GM18520 (cell line): ENCODE measurements at regions not wholly inside any gene's neighbourhood (a gene's known extent, or its start where the extent isn't known, plus 50 kb on each side); places are given as distances from the start of the nearest gene placed in this dataset.
A peak's percentile ranks its signal among the peaks of the same experiment; 100 is the strongest.

Experiments used
- ATAC-seq: cut with Tn5 transposase; IDR thresholded peaks from one replicate; pipeline ENCODE4 v1.9.1; 2021; ENCODE audit not compliant: unreplicated experiment

- ATAC-seq: no peak
These were observed 1229.9 kb downstream of the MAT2B start for GRCh38 chr5:164735334-164735733.

GRCh38 chr5:164741376-164741775 is 1236.0 kb downstream of the MAT2B start:
- no peak for ATAC-seq

- peak; percentile 88 for ATAC-seq
These were observed 1236.6 kb downstream of the MAT2B start for GRCh38 chr5:164742025-164742424.

- ATAC-seq: no peak
These were observed 1241.3 kb downstream of the MAT2B start for GRCh38 chr5:164746723-164747122.

GRCh38 chr5:164747371-164747770 is 1242.0 kb downstream of the MAT2B start:
- ATAC-seq: no peak

- peak; percentile 79 for ATAC-seq
These were observed 1243.4 kb downstream of the MAT2B start for GRCh38 chr5:164748861-164749260.

GRCh38 chr5:164753434-164753833 is 1248.0 kb downstream of the MAT2B start:
- ATAC-seq: no peak

GRCh38 chr5:164763206-164763605 is 1257.8 kb downstream of the MAT2B start:
- no peak for ATAC-seq

GRCh38 chr5:164772122-164772521 is 1266.7 kb downstream of the MAT2B start:
- ATAC-seq: no peak

- no peak for ATAC-seq
These were observed 1278.8 kb downstream of the MAT2B start for GRCh38 chr5:164784230-164784629.

- ATAC-seq: no peak
These were observed 1292.7 kb downstream of the MAT2B start for GRCh38 chr5:164798110-164798509.

GRCh38 chr5:164799391-164799790 is 1294.0 kb downstream of the MAT2B start:
- ATAC-seq: no peak

- no peak for ATAC-seq
These were observed 1296.5 kb downstream of the MAT2B start for GRCh38 chr5:164801910-164802309.

- ATAC-seq: no peak
These were observed 1304.4 kb downstream of the MAT2B start for GRCh38 chr5:164809821-164810220.

GRCh38 chr5:164818445-164818844 is 1313.0 kb downstream of the MAT2B start:
- no peak for ATAC-seq

- ATAC-seq: no peak
These were observed 1319.3 kb downstream of the MAT2B start for GRCh38 chr5:164824671-164825070.

GRCh38 chr5:164832516-164832915 is 1327.1 kb downstream of the MAT2B start:
- no peak for ATAC-seq

GRCh38 chr5:164844348-164844747 is 1338.9 kb downstream of the MAT2B start:
- no peak for ATAC-seq

GRCh38 chr5:164860896-164861295 is 1355.5 kb downstream of the MAT2B start:
- no peak for ATAC-seq

- no peak for ATAC-seq
These were observed 1356.2 kb downstream of the MAT2B start for GRCh38 chr5:164861610-164862009.

- ATAC-seq: peak; percentile 48
These were observed 1363.3 kb downstream of the MAT2B start for GRCh38 chr5:164868761-164869160.

- no peak for ATAC-seq
These were observed 1363.9 kb downstream of the MAT2B start for GRCh38 chr5:164869325-164869724.

- ATAC-seq: no peak
These were observed 1371.4 kb downstream of the MAT2B start for GRCh38 chr5:164876793-164877192.

GRCh38 chr5:164881442-164881841 is 1376.0 kb downstream of the MAT2B start:
- no peak for ATAC-seq
